IPS-NIHi7 (cell line): ENCODE measurements at regions not wholly inside any gene's neighbourhood (a gene's known extent, or its start where the extent isn't known, plus 50 kb on each side); places are given as distances from the start of the nearest gene placed in this dataset.
A peak's percentile ranks its signal among the peaks of the same experiment; 100 is the strongest.

Experiments
- DNase-seq: peaks from one replicate; pipeline ENCODE4 v3.0.0; 2012; ENCODE audit warnings: mixed read lengths; ENCODE audit errors: extremely low spot score

GRCh38 chr16:35386619-35387018 lies 1927.2 kb downstream of the TP53TG3F start:
- DNase-seq: no peak

GRCh38 chr16:35391328-35391727 lies 1931.9 kb downstream of the TP53TG3F start:
- DNase-seq: no peak

GRCh38 chr16:35398180-35398579 lies 1938.8 kb downstream of the TP53TG3F start:
- no peak for DNase-seq

- no peak for DNase-seq
These were observed 1939.7 kb downstream of the TP53TG3F start for GRCh38 chr16:35399133-35399532.

- DNase-seq: no peak
These were observed 1944.9 kb downstream of the TP53TG3F start for GRCh38 chr16:35404273-35404672.

- no peak for DNase-seq
These were observed 1946.1 kb downstream of the TP53TG3F start for GRCh38 chr16:35405526-35405925.

GRCh38 chr16:35409503-35409902 lies 1950.1 kb downstream of the TP53TG3F start:
- no peak for DNase-seq

- DNase-seq: no peak
These were observed 1951.0 kb downstream of the TP53TG3F start for GRCh38 chr16:35410438-35410837.

GRCh38 chr16:35411156-35411555 lies 1951.7 kb downstream of the TP53TG3F start:
- DNase-seq: no peak

- DNase-seq: no peak
These were observed 1954.7 kb downstream of the TP53TG3F start for GRCh38 chr16:35414139-35414538.

GRCh38 chr16:35414563-35414962 lies 1955.2 kb downstream of the TP53TG3F start:
- DNase-seq: no peak

- no peak for DNase-seq
These were observed 1965.9 kb downstream of the TP53TG3F start for GRCh38 chr16:35425270-35425669.

- DNase-seq: peak; percentile 28
These were observed 1972.6 kb downstream of the TP53TG3F start for GRCh38 chr16:35431829-35432663.

GRCh38 chr16:35440875-35441274 lies 1981.5 kb downstream of the TP53TG3F start:
- no peak for DNase-seq

GRCh38 chr16:35447010-35447558 lies 1987.7 kb downstream of the TP53TG3F start:
- DNase-seq: no peak

- DNase-seq: no peak
These were observed 1990.3 kb downstream of the TP53TG3F start for GRCh38 chr16:35449663-35450062.

GRCh38 chr16:35450648-35451047 lies 1991.2 kb downstream of the TP53TG3F start:
- no peak for DNase-seq

GRCh38 chr16:35452471-35452870 lies 1993.1 kb downstream of the TP53TG3F start:
- no peak for DNase-seq

- DNase-seq: no peak
These were observed 2003.9 kb downstream of the TP53TG3F start for GRCh38 chr16:35463358-35463757.

GRCh38 chr16:35480361-35480760 lies 2020.9 kb downstream of the TP53TG3F start:
- no peak for DNase-seq

GRCh38 chr16:35480988-35481387 lies 2021.6 kb downstream of the TP53TG3F start:
- no peak for DNase-seq

GRCh38 chr16:35485915-35486314 lies 2026.5 kb downstream of the TP53TG3F start:
- no peak for DNase-seq

- no peak for DNase-seq
These were observed 2032.8 kb downstream of the TP53TG3F start for GRCh38 chr16:35492225-35492624.
